HEK293 (cell line): ENCODE measurements at regions not wholly inside any gene's neighbourhood (a gene's known extent, or its start where the extent isn't known, plus 50 kb on each side); places are given as distances from the start of the nearest gene placed in this dataset.

Experiments used
- CTCF ChIA-PET: fragments of 350-600 bp; formaldehyde crosslinking; extraction: SDS; loops from one replicate; lab custom pipeline; 2021; ENCODE audit warnings: antibody characterized with exemption; lab: Yijun Ruan, JAX
- POLR2A ChIA-PET: fragments of 300-600 bp; formaldehyde crosslinking; extraction: SDS; loops from one replicate; lab custom pipeline; 2020; ENCODE audit warnings: antibody characterized with exemption, inconsistent platforms; lab: Yijun Ruan, JAX
- H3K27ac ChIP-seq: fragments of 200-500 bp; sonication (Bioruptor generic); 2 replicates; pipeline ENCODE4 v1.5.1; 2014; ENCODE audit warnings: low read depth, low read length, control low read depth, inconsistent platforms; ENCODE audit errors: extremely low read depth
- H3K36me3 ChIP-seq, 2 experiments: fragments of 200-500 bp in 1 of 2; sonication (Bioruptor generic) in 1 of 2; 1 replicate in 1 of 2; 2 replicates in 1 of 2; pipeline ENCODE4 v1.5.1; 2014 to 2017; ENCODE audit warnings: inconsistent platforms in 2 of 2, low read length in 2 of 2; ENCODE audit not compliant: control insufficient read depth in 2 of 2, insufficient read depth in 1 of 2
- H3K4me1 ChIP-seq: fragments of 200-500 bp; sonication (Bioruptor generic); 2 replicates; pipeline ENCODE4 v1.5.1; 2014; ENCODE audit warnings: mild to moderate bottlenecking, low read length, inconsistent platforms; ENCODE audit not compliant: control insufficient read depth, insufficient read depth
- H3K4me3 ChIP-seq: 2 replicates; pipeline ENCODE4 v1.5.1; 2011; ENCODE audit warnings: low read depth, mild to moderate bottlenecking, control low read depth, low read length, moderate library complexity
- H3K9me3 ChIP-seq: fragments of 200-500 bp; sonication (Bioruptor generic); 2 replicates; pipeline ENCODE4 v1.5.1; 2014; ENCODE audit warnings: low read depth, low read length, inconsistent platforms; ENCODE audit not compliant: control insufficient read depth, insufficient read depth
- HOXA7 ChIP-seq: sonication (generic); formaldehyde crosslinking; IDR thresholded peaks from 2 replicates; pipeline ENCODE4 v1.8.1; 2022; ENCODE audit warnings: missing genetic modification reagents, borderline replicate concordance
- SCRT1 ChIP-seq: fragments of 450-650 bp; formaldehyde crosslinking; IDR thresholded peaks from 2 replicates; pipeline ENCODE4 v1.5.1; 2016; ENCODE audit warnings: missing biosample characterization, missing genetic modification characterization, borderline replicate concordance
- SP2 ChIP-seq: fragments of 450-650 bp; formaldehyde crosslinking; IDR thresholded peaks from 2 replicates; pipeline ENCODE4 v1.5.1; 2016; ENCODE audit warnings: missing biosample characterization, missing genetic modification characterization
- WT1 ChIP-seq: fragments of 450-650 bp; formaldehyde crosslinking; IDR thresholded peaks from 2 replicates; pipeline ENCODE4 v1.5.1; 2016; ENCODE audit warnings: missing biosample characterization, missing genetic modification characterization
- YY1 ChIP-seq: fragments of 450-650 bp; formaldehyde crosslinking; IDR thresholded peaks from 2 replicates; pipeline ENCODE4 v1.5.1; 2018; ENCODE audit warnings: missing biosample characterization, missing genetic modification characterization
- ZBTB11 ChIP-seq: fragments of 450-650 bp; formaldehyde crosslinking; conservative IDR thresholded peaks from 2 replicates; pipeline ENCODE4 v1.5.1; 2016; ENCODE audit warnings: low read depth, missing biosample characterization, missing genetic modification characterization
- ZBTB48 ChIP-seq: fragments of 450-650 bp; formaldehyde crosslinking; IDR thresholded peaks from 2 replicates; pipeline ENCODE4 v1.5.1; 2016; ENCODE audit warnings: missing biosample characterization, missing genetic modification characterization
- ZNF214 ChIP-seq: fragments of 450-650 bp; formaldehyde crosslinking; IDR thresholded peaks from 2 replicates; pipeline ENCODE4 v1.5.1; 2017; ENCODE audit warnings: missing biosample characterization, mild to moderate bottlenecking, missing genetic modification characterization, borderline replicate concordance
- ZNF26 ChIP-seq: fragments of 450-650 bp; formaldehyde crosslinking; IDR thresholded peaks from 2 replicates; pipeline ENCODE4 v1.5.1; 2016; ENCODE audit warnings: missing biosample characterization, missing genetic modification characterization
- ZNF354C ChIP-seq: fragments of 450-650 bp; formaldehyde crosslinking; IDR thresholded peaks from 2 replicates; pipeline ENCODE4 v1.5.1; 2016; ENCODE audit warnings: missing biosample characterization, missing genetic modification characterization, low read depth, borderline replicate concordance
- ZNF394 ChIP-seq: fragments of 450-650 bp; formaldehyde crosslinking; IDR thresholded peaks from 2 replicates; pipeline ENCODE4 v1.5.1; 2016; ENCODE audit warnings: missing biosample characterization, missing genetic modification characterization, mild to moderate bottlenecking, moderate library complexity, borderline replicate concordance
- ZNF398 ChIP-seq: fragments of 450-650 bp; formaldehyde crosslinking; IDR thresholded peaks from 2 replicates; pipeline ENCODE4 v1.5.1; 2017; ENCODE audit warnings: missing biosample characterization, missing genetic modification characterization
- ZNF426 ChIP-seq: fragments of 450-650 bp; formaldehyde crosslinking; IDR thresholded peaks from 2 replicates; pipeline ENCODE4 v1.5.1; 2017; ENCODE audit warnings: missing biosample characterization, missing genetic modification characterization, mild to moderate bottlenecking, inconsistent platforms, moderate library complexity
- ZNF510 ChIP-seq: fragments of 450-650 bp; formaldehyde crosslinking; IDR thresholded peaks from 2 replicates; pipeline ENCODE4 v1.5.1; 2018; ENCODE audit warnings: mild to moderate bottlenecking, missing genetic modification characterization, missing biosample characterization; ENCODE audit not compliant: insufficient replicate concordance
- ZNF514 ChIP-seq: fragments of 450-650 bp; formaldehyde crosslinking; IDR thresholded peaks from 2 replicates; pipeline ENCODE4 v1.5.1; 2016; ENCODE audit warnings: missing biosample characterization, missing genetic modification characterization
- ZNF555 ChIP-seq: fragments of 450-650 bp; formaldehyde crosslinking; conservative IDR thresholded peaks from 2 replicates; pipeline ENCODE4 v1.5.1; 2017; ENCODE audit warnings: missing biosample characterization, mild to moderate bottlenecking, missing genetic modification characterization, inconsistent platforms
- ZNF623 ChIP-seq: fragments of 450-650 bp; formaldehyde crosslinking; IDR thresholded peaks from 2 replicates; pipeline ENCODE4 v1.5.1; 2016; ENCODE audit warnings: missing biosample characterization, missing genetic modification characterization
- ZNF658 ChIP-seq: fragments of 450-650 bp; formaldehyde crosslinking; IDR thresholded peaks from 2 replicates; pipeline ENCODE4; 2016; ENCODE audit warnings: missing biosample characterization, missing genetic modification characterization
- ZNF664 ChIP-seq: fragments of 450-650 bp; formaldehyde crosslinking; IDR thresholded peaks from 2 replicates; pipeline ENCODE4 v1.5.1; 2016; ENCODE audit warnings: missing biosample characterization, missing genetic modification characterization
- ZNF747 ChIP-seq: fragments of 450-650 bp; formaldehyde crosslinking; IDR thresholded peaks from 2 replicates; pipeline ENCODE4 v1.5.1; 2016; ENCODE audit warnings: missing biosample characterization, missing genetic modification characterization
- TF ChIP-seq, protein P1 (sequence below): fragments of 450-650 bp; formaldehyde crosslinking; IDR thresholded peaks from 2 replicates; pipeline ENCODE4 v1.5.1; 2016; ENCODE audit warnings: missing biosample characterization, missing genetic modification characterization
- TF ChIP-seq, protein P2 (sequence below): fragments of 450-650 bp; formaldehyde crosslinking; conservative IDR thresholded peaks from 2 replicates; pipeline ENCODE4 v1.5.1; 2016; ENCODE audit warnings: low read depth, missing biosample characterization, missing genetic modification characterization

GRCh38 chr1:4277598-4277997 lies 376.8 kb upstream of the AJAP1 start:
- Histone ChIP-seq H3K9me3 (no peaks in the 10 kb centered on the region), H3K27ac (no peak overlapping the region), H3K4me1 (no peaks in the 10 kb centered on the region), H3K36me3 (no peaks in the 10 kb centered on the region), H3K4me3 (no peak overlapping the region)
- POLR2A ChIA-PET, result no interaction called here
- CTCF ChIA-PET, result interaction anchor here (0.6 kb wide), 1 partner anchor 121 kb away, joined by 3 read pairs; no protein-coding TSS in a partner anchor
- TF ChIP-seq ZNF354C (no peak), ZNF510 (no peak), YY1 (tag by site-specific recombination) (no peak), ZNF214 (tag by site-specific recombination) (no peak), ZNF664 (tag by site-specific recombination) (no peak), ZNF26 (tag by site-specific recombination) (no peak), ZNF514 (tag by site-specific recombination) (no peak), SCRT1 (tag by site-specific recombination) (no peak), WT1 (tag by site-specific recombination) (no peak), ZNF658 (tag by site-specific recombination) (no peak), SP2 (tag by site-specific recombination) (no peak), ZNF398 (no peak), ZNF555 (tag by site-specific recombination) (no peak)
- TF ChIP-seq, protein P1, sequence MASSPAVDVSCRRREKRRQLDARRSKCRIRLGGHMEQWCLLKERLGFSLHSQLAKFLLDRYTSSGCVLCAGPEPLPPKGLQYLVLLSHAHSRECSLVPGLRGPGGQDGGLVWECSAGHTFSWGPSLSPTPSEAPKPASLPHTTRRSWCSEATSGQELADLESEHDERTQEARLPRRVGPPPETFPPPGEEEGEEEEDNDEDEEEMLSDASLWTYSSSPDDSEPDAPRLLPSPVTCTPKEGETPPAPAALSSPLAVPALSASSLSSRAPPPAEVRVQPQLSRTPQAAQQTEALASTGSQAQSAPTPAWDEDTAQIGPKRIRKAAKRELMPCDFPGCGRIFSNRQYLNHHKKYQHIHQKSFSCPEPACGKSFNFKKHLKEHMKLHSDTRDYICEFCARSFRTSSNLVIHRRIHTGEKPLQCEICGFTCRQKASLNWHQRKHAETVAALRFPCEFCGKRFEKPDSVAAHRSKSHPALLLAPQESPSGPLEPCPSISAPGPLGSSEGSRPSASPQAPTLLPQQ (tag by site-specific recombination), result no peak

DNA sequence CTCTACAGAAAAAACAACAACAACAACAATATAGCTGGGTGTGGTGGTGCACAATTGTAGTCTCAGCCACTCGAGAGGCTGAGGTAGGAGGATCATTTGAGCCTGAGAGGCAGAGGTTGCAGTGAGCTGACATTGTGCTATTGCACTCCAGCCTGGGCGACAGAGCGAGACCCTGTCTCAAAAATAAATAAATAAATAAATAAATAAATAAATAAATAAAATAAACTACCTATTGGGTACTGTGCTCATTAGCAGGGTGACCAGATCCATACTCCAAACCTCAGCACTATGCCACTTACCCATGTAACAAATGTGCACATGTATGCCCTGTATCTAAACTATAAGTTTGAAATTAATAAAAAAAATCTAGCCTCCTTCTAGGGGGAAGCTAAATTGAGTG lies 369.4 kb upstream of the AJAP1 start:
- no peaks in the 10 kb centered on the region for H3K4me1 ChIP-seq
- CTCF ChIA-PET, result no interaction called here
- POLR2A ChIA-PET, result no interaction called here
- H3K4me3 ChIP-seq, result no peak overlapping the region
- H3K27ac ChIP-seq, result no peak overlapping the region
- H3K9me3 ChIP-seq, result no peaks in the 10 kb centered on the region
- TF ChIP-seq ZNF555 (tag by site-specific recombination) (peak; percentile 33), ZBTB11 (tag by site-specific recombination) (0 out of 2 replicates have a peak, but pooled peaks have one; percentile 23), ZNF623 (tag by site-specific recombination) (0 out of 2 replicates have a peak, but pooled peaks have one; percentile 23), ZNF354C (no peak), ZBTB48 (tag by site-specific recombination) (no peak), ZNF747 (tag by site-specific recombination) (no peak), ZNF426 (tag by site-specific recombination) (peak; percentile 40), HOXA7 (CRISPR knock-in tag) (no peak), ZNF394 (tag by site-specific recombination) (peak; percentile 59; the same call in 1 of the 2 replicates)
- TF ChIP-seq, protein P2, sequence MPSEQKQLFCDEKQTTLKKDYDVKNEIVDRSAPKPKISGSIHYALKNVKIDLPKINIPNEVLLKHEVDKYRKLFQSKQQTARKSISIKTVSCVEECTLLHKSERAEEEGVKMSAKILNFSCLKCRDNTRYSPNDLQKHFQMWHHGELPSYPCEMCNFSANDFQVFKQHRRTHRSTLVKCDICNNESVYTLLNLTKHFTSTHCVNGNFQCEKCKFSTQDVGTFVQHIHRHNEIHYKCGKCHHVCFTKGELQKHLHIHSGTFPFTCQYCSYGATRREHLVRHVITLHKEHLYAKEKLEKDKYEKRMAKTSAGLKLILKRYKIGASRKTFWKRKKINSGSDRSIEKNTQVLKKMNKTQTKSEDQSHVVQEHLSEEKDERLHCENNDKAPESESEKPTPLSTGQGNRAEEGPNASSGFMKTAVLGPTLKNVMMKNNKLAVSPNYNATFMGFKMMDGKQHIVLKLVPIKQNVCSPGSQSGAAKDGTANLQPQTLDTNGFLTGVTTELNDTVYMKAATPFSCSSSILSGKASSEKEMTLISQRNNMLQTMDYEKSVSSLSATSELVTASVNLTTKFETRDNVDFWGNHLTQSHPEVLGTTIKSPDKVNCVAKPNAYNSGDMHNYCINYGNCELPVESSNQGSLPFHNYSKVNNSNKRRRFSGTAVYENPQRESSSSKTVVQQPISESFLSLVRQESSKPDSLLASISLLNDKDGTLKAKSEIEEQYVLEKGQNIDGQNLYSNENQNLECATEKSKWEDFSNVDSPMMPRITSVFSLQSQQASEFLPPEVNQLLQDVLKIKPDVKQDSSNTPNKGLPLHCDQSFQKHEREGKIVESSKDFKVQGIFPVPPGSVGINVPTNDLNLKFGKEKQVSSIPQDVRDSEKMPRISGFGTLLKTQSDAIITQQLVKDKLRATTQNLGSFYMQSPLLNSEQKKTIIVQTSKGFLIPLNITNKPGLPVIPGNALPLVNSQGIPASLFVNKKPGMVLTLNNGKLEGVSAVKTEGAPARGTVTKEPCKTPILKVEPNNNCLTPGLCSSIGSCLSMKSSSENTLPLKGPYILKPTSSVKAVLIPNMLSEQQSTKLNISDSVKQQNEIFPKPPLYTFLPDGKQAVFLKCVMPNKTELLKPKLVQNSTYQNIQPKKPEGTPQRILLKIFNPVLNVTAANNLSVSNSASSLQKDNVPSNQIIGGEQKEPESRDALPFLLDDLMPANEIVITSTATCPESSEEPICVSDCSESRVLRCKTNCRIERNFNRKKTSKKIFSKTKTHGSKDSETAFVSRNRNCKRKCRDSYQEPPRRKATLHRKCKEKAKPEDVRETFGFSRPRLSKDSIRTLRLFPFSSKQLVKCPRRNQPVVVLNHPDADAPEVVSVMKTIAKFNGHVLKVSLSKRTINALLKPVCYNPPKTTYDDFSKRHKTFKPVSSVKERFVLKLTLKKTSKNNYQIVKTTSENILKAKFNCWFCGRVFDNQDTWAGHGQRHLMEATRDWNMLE (tag by site-specific recombination), result peak; percentile 57; the same call in 1 of the 2 replicates
- no peaks in the 10 kb centered on the region for H3K36me3 ChIP-seq
